OCI-LY7 (cell line): ENCODE measurements at regions not wholly inside any gene's neighbourhood (a gene's known extent, or its start where the extent isn't known, plus 50 kb on each side); places are given as distances from the start of the nearest gene placed in this dataset.

Experiments
- BruUV-seq: library from RNA; stranded (reverse); fragments of 400-500 nt; replicated peaks from 2 replicates; lab custom pipeline; 2021; lab: Mats Ljungman, UMichigan
- CTCF ChIA-PET: fragments of 300-600 bp; sonication (Branson Sonifier 250); formaldehyde crosslinking; loops from one replicate; lab custom pipeline; 2022; ENCODE audit warnings: antibody characterized with exemption; ENCODE audit not compliant: unreplicated experiment; lab: Charles Lee
- POLR2A ChIA-PET: fragments of 300-600 bp; sonication (Branson Sonifier 250); formaldehyde crosslinking; loops from one replicate; lab custom pipeline; 2022; ENCODE audit warnings: antibody characterized with exemption; lab: Charles Lee
- DNase-seq: peaks from one replicate; pipeline ENCODE4 v3.0.0-alpha.2; 2015; ENCODE audit warnings: low spot score
- H2AFZ ChIP-seq: fragments of 200-600 bp; sonication (generic), shearing (Covaris generic); 2 replicates; pipeline ENCODE4 v1.6.1; 2014; ENCODE audit warnings: mild to moderate bottlenecking, antibody characterized with exemption, low read length, moderate library complexity
- H3K27ac ChIP-seq: fragments of 200-600 bp; sonication (generic); 2 replicates; pipeline ENCODE4 v1.5.1; 2014; ENCODE audit warnings: mixed run types, low read depth, mild to moderate bottlenecking, moderate library complexity, low read length, inconsistent platforms; ENCODE audit not compliant: poor library complexity, severe bottlenecking
- H3K36me3 ChIP-seq: fragments of 200-600 bp; sonication (generic); 2 replicates; pipeline ENCODE4 v1.6.1; 2014; ENCODE audit warnings: mild to moderate bottlenecking, antibody characterized with exemption, low read length, moderate library complexity, mixed read lengths; ENCODE audit not compliant: insufficient read depth
- H3K4me1 ChIP-seq: fragments of 200-600 bp; sonication (generic); 2 replicates; pipeline ENCODE4 v1.5.1; 2014; ENCODE audit warnings: mild to moderate bottlenecking, low read length; ENCODE audit not compliant: insufficient read depth, poor library complexity, severe bottlenecking
- H3K4me2 ChIP-seq: fragments of 200-600 bp; sonication (generic); 2 replicates; pipeline ENCODE4 v1.6.1; 2014; ENCODE audit warnings: mild to moderate bottlenecking, low read length
- H3K4me3 ChIP-seq: fragments of 200-600 bp; sonication (generic); 2 replicates; pipeline ENCODE4 v1.5.1; 2014; ENCODE audit warnings: mild to moderate bottlenecking, low read depth, low read length; ENCODE audit not compliant: poor library complexity, severe bottlenecking
- H3K79me2 ChIP-seq: fragments of 200-600 bp; sonication (generic); 2 replicates; pipeline ENCODE4 v1.6.1; 2016; ENCODE audit warnings: low read depth, mild to moderate bottlenecking, low read length, moderate library complexity, mixed read lengths; ENCODE audit not compliant: insufficient read depth
- H3K9me2 ChIP-seq: fragments of 200-600 bp; sonication (generic); 2 replicates; pipeline ENCODE4 v1.6.1; 2016; ENCODE audit warnings: mild to moderate bottlenecking, low read length, mixed read lengths; ENCODE audit not compliant: insufficient read depth
- H3K9me3 ChIP-seq: fragments of 200-600 bp; sonication (generic); 2 replicates; pipeline ENCODE4 v1.6.1; 2014; ENCODE audit warnings: mild to moderate bottlenecking, mixed run types, low read length, mixed read lengths
- H4K20me1 ChIP-seq: fragments of 200-600 bp; sonication (generic); 2 replicates; pipeline ENCODE4 v1.6.1; 2014; ENCODE audit warnings: mild to moderate bottlenecking, antibody characterized with exemption, low read length, moderate library complexity, mixed read lengths; ENCODE audit not compliant: insufficient read depth
- EZH2phosphoT487 ChIP-seq: fragments of 200-600 bp; sonication (generic); IDR thresholded peaks from 2 replicates; pipeline ENCODE4 v1.6.1; 2018; ENCODE audit warnings: low read depth, borderline replicate concordance, mild to moderate bottlenecking, mixed run types, antibody characterized with exemption, low read length, moderate library complexity, mixed read lengths
- intact Hi-C: fragments of 100-400 bp; cut with micrococcal nuclease; formaldehyde crosslinking; loops from one replicate; pipeline ENCODE4 v1.10.0; 2022; ENCODE audit not compliant: unreplicated experiment
- TF ChIP-seq, protein P1 (sequence below): fragments of 200-600 bp; sonication (generic); conservative IDR thresholded peaks from 2 replicates; pipeline ENCODE4 v1.5.1; 2014; ENCODE audit warnings: mild to moderate bottlenecking, antibody characterized with exemption, low read length, moderate library complexity, mixed read lengths

DNA sequence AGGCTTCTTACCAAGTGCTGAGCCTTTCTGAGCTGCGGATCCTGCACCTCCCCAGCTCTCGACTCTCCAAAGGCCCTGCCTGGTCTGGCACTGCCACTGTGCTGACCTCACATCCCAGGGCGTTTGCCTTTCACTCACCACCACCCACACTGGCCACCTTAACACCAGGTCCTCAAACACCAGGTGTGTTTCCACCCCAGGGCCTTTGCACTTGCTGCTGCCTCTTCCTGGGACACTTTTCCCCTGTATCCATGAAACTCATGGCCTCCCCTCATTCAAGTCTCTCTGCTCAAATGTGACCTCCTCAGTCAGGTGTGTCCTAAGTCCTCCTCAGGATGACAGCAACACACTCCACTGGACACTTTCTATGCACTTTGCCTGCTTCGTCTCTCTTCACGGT is 51.4 kb upstream of the ANO1 start:
- no peaks in the 10 kb centered on the region for H4K20me1 ChIP-seq
- DNase-seq: no peak
- POLR2A ChIA-PET: no interaction called here
- TF ChIP-seq, protein P1, sequence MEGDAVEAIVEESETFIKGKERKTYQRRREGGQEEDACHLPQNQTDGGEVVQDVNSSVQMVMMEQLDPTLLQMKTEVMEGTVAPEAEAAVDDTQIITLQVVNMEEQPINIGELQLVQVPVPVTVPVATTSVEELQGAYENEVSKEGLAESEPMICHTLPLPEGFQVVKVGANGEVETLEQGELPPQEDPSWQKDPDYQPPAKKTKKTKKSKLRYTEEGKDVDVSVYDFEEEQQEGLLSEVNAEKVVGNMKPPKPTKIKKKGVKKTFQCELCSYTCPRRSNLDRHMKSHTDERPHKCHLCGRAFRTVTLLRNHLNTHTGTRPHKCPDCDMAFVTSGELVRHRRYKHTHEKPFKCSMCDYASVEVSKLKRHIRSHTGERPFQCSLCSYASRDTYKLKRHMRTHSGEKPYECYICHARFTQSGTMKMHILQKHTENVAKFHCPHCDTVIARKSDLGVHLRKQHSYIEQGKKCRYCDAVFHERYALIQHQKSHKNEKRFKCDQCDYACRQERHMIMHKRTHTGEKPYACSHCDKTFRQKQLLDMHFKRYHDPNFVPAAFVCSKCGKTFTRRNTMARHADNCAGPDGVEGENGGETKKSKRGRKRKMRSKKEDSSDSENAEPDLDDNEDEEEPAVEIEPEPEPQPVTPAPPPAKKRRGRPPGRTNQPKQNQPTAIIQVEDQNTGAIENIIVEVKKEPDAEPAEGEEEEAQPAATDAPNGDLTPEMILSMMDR: no peak
- no peak for TF ChIP-seq EZH2phosphoT487
- H3K9me2 ChIP-seq: no peaks in the 10 kb centered on the region
- no peak overlapping the region for H2AFZ ChIP-seq
- no peaks in the 10 kb centered on the region for H3K4me1 ChIP-seq
- no peak overlapping the region for H3K27ac ChIP-seq
- BruUV-seq: no TSS peak
- CTCF ChIA-PET: no interaction called here
- no peak overlapping the region for H3K4me3 ChIP-seq
- no peaks in the 10 kb centered on the region for H3K9me3 ChIP-seq
- no peaks in the 10 kb centered on the region for H3K36me3 ChIP-seq
- H3K4me2 ChIP-seq: no peak overlapping the region
- intact Hi-C loops: no loop called here
- H3K79me2 ChIP-seq: no peaks in the 10 kb centered on the region

DNA sequence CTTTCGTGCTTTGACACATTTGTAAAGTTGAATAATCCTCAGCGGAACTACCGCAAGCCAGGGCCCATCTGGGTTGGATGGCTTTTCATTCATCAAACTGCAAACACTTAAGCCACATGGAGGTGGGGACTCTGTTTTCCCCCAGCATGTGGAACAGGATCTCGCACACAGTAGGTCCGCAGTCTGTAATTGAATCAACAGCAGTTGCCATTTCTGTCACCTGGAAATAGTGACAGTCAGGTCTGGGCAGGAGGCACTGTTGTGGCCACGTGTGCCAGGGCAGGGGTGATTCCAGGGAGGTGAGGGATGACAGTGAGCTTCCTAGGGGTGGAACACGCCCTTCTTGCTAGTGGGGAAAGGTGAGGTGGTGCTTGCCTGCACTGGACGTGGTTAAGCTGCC is 50.7 kb upstream of the ANO1 start:
- no peak overlapping the region for H2AFZ ChIP-seq
- ChIA-PET CTCF (no interaction called here), POLR2A (no interaction called here)
- TF ChIP-seq, protein P1: no peak
- TF ChIP-seq EZH2phosphoT487: no peak
- H3K9me2 ChIP-seq: no peaks in the 10 kb centered on the region
- H3K27ac ChIP-seq: no peak overlapping the region
- H3K4me2 ChIP-seq: no peak overlapping the region
- no peaks in the 10 kb centered on the region for H3K4me1 ChIP-seq
- no TSS peak for BruUV-seq
- H3K9me3 ChIP-seq: no peaks in the 10 kb centered on the region
- H3K36me3 ChIP-seq: no peaks in the 10 kb centered on the region
- H3K4me3 ChIP-seq: no peak overlapping the region
- no peak for DNase-seq
- H4K20me1 ChIP-seq: no peaks in the 10 kb centered on the region
- intact Hi-C loops: no loop called here
- H3K79me2 ChIP-seq: no peaks in the 10 kb centered on the region

DNA sequence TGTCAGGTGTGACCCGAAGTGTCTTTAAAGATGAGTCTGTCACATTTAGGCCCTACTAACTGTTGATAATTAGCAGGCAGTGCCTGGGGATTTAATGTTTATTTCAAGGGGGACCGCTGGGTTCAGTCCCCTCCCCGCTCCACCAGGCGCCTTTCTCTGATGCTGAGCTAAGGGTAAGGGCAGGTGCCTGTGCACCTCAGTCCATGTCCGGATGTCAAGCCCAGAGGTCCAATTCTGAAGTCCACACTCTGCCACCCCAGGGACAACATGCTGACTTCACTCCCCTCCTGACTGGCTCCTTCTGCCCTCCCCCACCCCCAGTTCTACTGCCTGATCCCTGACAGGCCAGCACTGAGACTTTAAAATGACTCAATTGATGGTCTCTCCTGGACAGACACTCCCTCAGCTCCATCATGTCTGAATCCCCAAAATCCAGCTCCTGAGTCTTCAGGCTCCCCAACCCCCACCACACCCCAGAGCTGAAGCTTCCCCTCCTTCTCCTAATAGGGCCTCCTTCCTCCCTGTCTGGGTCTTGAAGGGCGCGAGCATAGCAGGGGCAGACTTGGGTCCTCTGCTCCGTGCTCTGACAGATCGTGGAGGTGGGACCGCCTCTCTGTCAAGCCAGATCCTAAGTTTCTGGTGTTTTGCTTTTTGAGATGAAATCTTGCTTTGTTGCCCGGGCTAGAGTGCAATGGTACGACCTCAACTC is 49.8 kb upstream of the ANO1 start:
- H3K4me2 ChIP-seq: no peak overlapping the region
- H3K36me3 ChIP-seq: no peaks in the 10 kb centered on the region
- no peak for DNase-seq
- H3K4me3 ChIP-seq: no peak overlapping the region
- no peaks in the 10 kb centered on the region for H3K4me1 ChIP-seq
- H3K9me3 ChIP-seq: no peaks in the 10 kb centered on the region
- intact Hi-C loops: no loop called here
- TF ChIP-seq, protein P1: no peak
- TF ChIP-seq EZH2phosphoT487: no peak
- no TSS peak for BruUV-seq
- no peaks in the 10 kb centered on the region for H3K79me2 ChIP-seq
- H4K20me1 ChIP-seq: no peaks in the 10 kb centered on the region
- H3K9me2 ChIP-seq: no peaks in the 10 kb centered on the region
- ChIA-PET POLR2A (no interaction called here), CTCF (no interaction called here)
- no peak overlapping the region for H3K27ac ChIP-seq
- H2AFZ ChIP-seq: no peak overlapping the region
